HS-27A (cell line): ENCODE measurements at regions not wholly inside any gene's neighbourhood (a gene's known extent, or its start where the extent isn't known, plus 50 kb on each side); places are given as distances from the start of the nearest gene placed in this dataset.

Experiments used
- DNase-seq: peaks from one replicate; pipeline ENCODE4 v3.0.0-alpha.2; 2012; ENCODE audit warnings: low read depth, missing footprints

DNA sequence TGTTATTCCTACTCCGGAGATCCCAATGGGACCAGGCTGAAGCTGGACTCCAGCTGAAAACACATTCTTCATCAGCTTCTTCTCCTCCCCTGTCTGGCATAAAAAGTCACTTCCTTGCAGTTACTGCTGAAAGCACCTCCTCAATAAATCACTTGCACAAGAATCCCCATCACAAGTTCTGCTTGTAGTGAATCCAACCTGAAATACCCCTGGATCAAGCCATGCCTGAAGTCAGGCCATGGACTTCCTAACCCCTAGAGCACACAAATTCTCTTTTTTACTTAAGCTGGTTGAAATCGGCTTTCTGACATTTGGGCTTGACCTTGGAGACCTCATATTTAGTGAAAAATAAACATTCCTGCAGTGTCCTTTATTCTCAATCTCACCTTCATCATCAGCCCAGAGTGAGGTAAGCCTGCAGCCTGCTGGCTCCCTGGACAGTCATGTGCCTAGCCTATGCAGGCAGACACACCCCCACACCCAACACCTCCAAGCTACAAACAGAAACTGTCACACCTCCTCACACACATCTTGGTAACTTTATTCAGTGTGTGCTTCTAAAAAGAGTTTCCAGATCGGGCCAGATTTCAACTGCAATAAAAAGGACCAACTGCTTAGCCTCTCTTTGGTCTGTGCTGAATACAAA is 51.5 kb upstream of the PTPRT start:
- no peak for DNase-seq
